ENCODE measurements at regions not wholly inside any gene's neighbourhood (a gene's known extent, or its start where the extent isn't known, plus 50 kb on each side); places are given as distances from the start of the nearest gene placed in this dataset.
"Not testable (repeated sequence)": the region's sequence is repeated elsewhere in the genome, so short reads cannot be mapped to it uniquely, and the experiment has no call there.

DNA sequence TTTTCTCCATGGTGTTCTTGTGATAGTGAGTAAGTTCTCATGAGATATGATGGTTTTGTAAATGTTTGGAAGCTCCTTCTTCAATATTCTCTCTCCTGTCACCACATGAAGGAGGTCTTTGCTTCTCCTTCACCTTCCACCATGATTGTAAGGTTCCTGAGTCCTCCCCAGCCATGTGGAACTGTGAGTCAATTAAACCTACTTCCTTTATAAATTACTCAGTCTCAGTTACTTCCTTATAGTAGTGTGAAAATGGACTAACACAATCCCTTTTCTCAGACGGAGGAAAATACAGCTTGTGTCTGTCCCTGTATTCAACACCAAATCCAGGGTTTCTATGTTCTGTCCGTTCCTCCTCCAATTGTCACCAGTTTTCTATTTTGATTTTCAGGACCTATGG, 181.0 kb downstream of the ALDH8A1 start:
- intact Hi-C loops (cut with DNase I), result no loop called here
- ATAC-seq (no peak), DNase-seq (no peak)
- Histone ChIP-seq H3K4me1 (no peaks in the 10 kb centered on the region), H3K27ac (no peak overlapping the region), H3K36me3 (no peaks in the 10 kb centered on the region), H3K27me3 (no peaks in the 10 kb centered on the region), H3K4me3 (no peak overlapping the region), H3K9me3 (no peaks in the 10 kb centered on the region)
- 76% methylated on average over 2 of the region's 2 CpGs for WGBS (ENCODE audit: insufficient coverage, low coverage, low lambda C conversion rate, missing lambda C conversion rate)
- TF ChIP-seq POLR2A (IDR thresholded peaks at IDR 0.05), result no peak
- TF ChIP-seq, protein P1, sequence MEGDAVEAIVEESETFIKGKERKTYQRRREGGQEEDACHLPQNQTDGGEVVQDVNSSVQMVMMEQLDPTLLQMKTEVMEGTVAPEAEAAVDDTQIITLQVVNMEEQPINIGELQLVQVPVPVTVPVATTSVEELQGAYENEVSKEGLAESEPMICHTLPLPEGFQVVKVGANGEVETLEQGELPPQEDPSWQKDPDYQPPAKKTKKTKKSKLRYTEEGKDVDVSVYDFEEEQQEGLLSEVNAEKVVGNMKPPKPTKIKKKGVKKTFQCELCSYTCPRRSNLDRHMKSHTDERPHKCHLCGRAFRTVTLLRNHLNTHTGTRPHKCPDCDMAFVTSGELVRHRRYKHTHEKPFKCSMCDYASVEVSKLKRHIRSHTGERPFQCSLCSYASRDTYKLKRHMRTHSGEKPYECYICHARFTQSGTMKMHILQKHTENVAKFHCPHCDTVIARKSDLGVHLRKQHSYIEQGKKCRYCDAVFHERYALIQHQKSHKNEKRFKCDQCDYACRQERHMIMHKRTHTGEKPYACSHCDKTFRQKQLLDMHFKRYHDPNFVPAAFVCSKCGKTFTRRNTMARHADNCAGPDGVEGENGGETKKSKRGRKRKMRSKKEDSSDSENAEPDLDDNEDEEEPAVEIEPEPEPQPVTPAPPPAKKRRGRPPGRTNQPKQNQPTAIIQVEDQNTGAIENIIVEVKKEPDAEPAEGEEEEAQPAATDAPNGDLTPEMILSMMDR (IDR thresholded peaks at IDR 0.05), result no peak

DNA sequence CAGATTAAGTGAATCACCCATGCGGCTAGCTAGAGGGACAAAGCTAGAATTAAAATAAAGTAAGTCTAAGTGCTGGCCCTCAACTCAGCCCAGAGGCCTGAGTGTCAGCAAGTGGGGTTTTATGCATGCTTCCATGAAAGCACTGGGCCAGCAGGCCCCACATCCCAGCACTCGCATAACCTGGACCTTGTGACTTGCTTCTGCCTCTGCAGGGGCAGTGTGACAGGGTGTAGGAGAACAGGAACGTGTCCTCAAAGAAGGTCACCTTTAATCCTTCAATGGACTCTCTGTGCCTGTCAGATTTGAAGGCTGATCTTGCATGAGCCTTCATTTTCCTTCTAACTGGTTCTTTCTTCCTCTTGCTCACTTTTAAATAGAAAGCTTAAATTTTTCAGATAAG, 183.4 kb downstream of the ALDH8A1 start:
- no peaks in the 10 kb centered on the region for H3K36me3 ChIP-seq
- no peak for ATAC-seq
- WGBS (ENCODE audit: insufficient coverage, low coverage, low lambda C conversion rate, missing lambda C conversion rate), result 42% methylated on average over 2 of the region's 3 CpGs

DNA sequence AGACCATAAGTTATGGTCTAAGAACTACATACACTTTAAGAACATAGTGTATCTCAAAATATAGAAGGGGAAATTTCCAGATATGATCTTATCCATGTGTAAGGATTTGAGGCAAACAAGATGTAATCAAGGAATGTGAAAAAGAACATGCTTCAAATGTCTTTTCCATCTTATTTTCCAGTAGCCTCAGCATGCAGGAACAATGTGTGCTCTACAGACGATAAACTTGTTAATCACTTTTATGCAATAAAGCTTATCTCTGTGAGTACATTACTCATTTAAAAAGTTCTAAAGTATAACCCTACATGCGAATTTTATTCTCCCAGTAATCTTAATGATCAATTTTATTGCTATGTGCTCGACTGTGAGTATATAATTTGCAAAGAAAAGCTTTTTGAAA, 185.2 kb downstream of the ALDH8A1 start:
- H3K4me3 ChIP-seq, result no peak overlapping the region
- ATAC-seq, result no peak
- intact Hi-C loops (cut with DNase I), result no loop called here
- TF ChIP-seq, protein P1 (IDR thresholded peaks at IDR 0.05), result no peak
- TF ChIP-seq POLR2A (IDR thresholded peaks at IDR 0.05), result no peak
- no peaks in the 10 kb centered on the region for H3K27me3 ChIP-seq
- H3K9me3 ChIP-seq, result no peaks in the 10 kb centered on the region
- no peaks in the 10 kb centered on the region for H3K4me1 ChIP-seq
- no peak overlapping the region for H3K27ac ChIP-seq
- no peaks in the 10 kb centered on the region for H3K36me3 ChIP-seq
- DNase-seq, result no peak
- 78% methylated on average over 3 of the region's 3 CpGs for WGBS (ENCODE audit: insufficient coverage, low coverage, low lambda C conversion rate, missing lambda C conversion rate)

More for the DNA sequence above, 183.4 kb downstream of the ALDH8A1 start:
- H3K4me3 ChIP-seq, result no peak overlapping the region
- no peaks in the 10 kb centered on the region for H3K9me3 ChIP-seq
- no peak for DNase-seq
- TF ChIP-seq POLR2A (IDR thresholded peaks at IDR 0.05), result no peak
- TF ChIP-seq, protein P1 (IDR thresholded peaks at IDR 0.05), result no peak
- H3K4me1 ChIP-seq, result no peaks in the 10 kb centered on the region
- no peaks in the 10 kb centered on the region for H3K27me3 ChIP-seq
- intact Hi-C loops (cut with DNase I), result no loop called here
- H3K27ac ChIP-seq, result no peak overlapping the region

DNA sequence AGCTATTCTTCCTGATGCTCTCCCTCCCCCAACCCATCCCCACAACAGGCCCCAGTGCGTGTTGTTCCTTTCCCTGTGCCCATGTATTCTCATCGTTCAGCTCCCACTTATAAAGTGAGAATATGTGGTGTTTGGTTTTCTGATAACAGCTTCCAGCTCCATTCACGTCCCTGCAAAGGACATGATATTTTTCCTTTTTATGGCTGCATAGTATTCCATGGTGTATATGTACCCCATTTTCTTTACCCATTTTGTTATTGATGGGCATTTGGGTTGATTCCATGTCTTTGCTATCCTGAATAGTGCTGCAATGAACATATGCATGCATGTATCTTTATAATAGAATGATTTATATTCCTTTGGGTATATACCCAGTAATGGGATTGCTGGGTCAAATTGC, 186.3 kb downstream of the ALDH8A1 start:
- H3K36me3 ChIP-seq; H3K4me3 ChIP-seq; intact Hi-C loops (cut with DNase I); H3K4me1 ChIP-seq; H3K27ac ChIP-seq; H3K27me3 ChIP-seq; ATAC-seq; H3K9me3 ChIP-seq; DNase-seq: not testable (repeated sequence)
- WGBS (ENCODE audit: insufficient coverage, low coverage, low lambda C conversion rate, missing lambda C conversion rate), result 85% methylated on average over 3 of the region's 3 CpGs

DNA sequence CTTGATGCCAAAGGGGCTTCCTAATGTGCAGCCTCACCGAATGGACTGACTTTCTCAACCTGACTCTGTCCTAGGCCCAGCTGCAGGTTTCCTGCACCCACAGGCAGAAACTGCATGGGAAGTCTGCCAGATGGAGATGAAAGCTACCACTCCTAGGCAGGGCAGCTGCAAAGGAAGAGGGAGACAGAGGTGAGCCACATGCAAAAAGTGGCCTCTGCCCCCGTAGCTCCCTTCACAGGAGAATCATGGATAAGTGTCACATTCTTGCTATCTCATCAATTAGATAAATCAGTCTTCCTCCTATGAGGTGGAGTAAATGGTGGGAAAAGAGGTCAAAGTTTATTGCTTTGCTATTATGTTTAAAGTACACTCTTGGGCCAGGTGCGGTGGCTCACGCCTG, 191.3 kb downstream of the ALDH8A1 start:
- Histone ChIP-seq H3K27me3 (no peaks in the 10 kb centered on the region), H3K4me3 (no peak overlapping the region), H3K27ac (no peak overlapping the region), H3K36me3 (no peaks in the 10 kb centered on the region), H3K4me1 (no peaks in the 10 kb centered on the region), H3K9me3 (no peaks in the 10 kb centered on the region)
- no peak for ATAC-seq
- 75% methylated on average over 4 of the region's 4 CpGs for WGBS (ENCODE audit: insufficient coverage, low coverage, low lambda C conversion rate, missing lambda C conversion rate)
- intact Hi-C loops (cut with DNase I), result no loop called here
- no peak for DNase-seq
- TF ChIP-seq, protein P1 (IDR thresholded peaks at IDR 0.05), result no peak
- TF ChIP-seq POLR2A (IDR thresholded peaks at IDR 0.05), result no peak

Data from right lobe of liver (tissue), 6 donors.